HG02759 (cell line): ENCODE measurements at regions not wholly inside any gene's neighbourhood (a gene's known extent, or its start where the extent isn't known, plus 50 kb on each side); places are given as distances from the start of the nearest gene placed in this dataset.
"Not testable (repeated sequence)": the region's sequence is repeated elsewhere in the genome, so short reads cannot be mapped to it uniquely, and the experiment has no call there.

Experiments
- ATAC-seq: cut with Tn5 transposase; IDR thresholded peaks from one replicate; pipeline ENCODE4 v1.9.1; 2021; ENCODE audit warnings: mild to moderate bottlenecking, moderate library complexity; ENCODE audit not compliant: unreplicated experiment

GRCh38 chr11:24400059-24400665 is 96.7 kb upstream of the LUZP2 start:
- no peak for ATAC-seq

GRCh38 chr11:24406389-24406788 is 90.5 kb upstream of the LUZP2 start:
- no peak for ATAC-seq

DNA sequence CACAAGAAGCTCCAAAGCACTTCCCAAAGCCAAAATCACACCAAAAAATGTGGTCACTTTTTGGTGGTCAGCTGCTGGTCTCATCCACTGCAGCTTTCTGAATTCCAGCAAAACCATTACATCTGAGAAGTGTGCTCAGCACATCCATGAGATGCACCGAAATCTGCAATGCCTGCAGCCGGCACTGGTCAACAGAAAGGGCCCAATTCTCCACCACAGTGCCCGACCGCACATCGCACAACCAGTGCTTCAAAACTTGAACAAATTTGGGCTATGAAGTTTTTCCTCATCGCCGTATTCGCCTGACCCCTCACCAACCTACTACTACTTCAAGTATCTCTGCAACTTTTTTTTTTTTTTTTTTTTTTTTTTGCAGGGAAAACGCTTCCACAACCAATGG is 89.9 kb upstream of the LUZP2 start:
- no peak for ATAC-seq

DNA sequence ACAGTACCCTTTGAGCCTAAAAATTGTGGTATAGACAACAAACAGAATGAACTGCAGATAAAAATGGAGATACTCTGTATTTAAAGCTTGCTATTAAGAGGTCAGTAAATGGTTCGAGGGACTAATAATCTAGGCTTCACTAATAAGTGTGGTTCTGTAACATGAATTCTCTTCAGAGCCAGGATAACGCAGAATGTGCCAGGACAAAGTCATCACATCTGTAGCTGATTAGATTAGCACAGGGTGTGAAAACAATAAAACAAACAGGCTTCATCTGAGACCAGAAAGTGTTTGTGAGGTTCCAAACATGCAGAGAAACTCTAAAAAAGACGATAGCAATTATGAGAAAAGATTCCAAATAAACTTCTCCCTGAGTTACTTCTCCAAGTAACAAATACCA is 89.1 kb upstream of the LUZP2 start:
- no peak for ATAC-seq

- ATAC-seq: no peak
Measured at GRCh38 chr11:24408202-24408601, 88.7 kb upstream of the LUZP2 start.

DNA sequence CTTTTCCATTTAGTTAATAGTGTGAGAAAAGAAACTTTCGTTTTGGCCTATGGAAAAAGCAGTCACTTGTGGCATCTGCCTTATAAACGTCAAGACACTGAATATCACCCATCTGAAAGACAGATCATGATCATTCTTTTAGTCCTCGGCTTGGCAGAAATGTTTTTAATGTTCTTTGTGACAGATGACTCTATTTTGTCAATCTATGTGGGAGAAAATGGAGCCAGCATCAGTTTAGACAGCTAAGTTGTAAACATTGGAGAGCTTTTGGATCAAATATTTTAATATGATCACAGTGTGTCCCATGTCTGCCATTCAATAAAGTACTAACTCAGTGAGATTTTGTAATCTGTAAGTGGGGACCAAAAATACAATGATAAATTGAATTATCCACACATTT is 85.1 kb upstream of the LUZP2 start:
- no peak for ATAC-seq

DNA sequence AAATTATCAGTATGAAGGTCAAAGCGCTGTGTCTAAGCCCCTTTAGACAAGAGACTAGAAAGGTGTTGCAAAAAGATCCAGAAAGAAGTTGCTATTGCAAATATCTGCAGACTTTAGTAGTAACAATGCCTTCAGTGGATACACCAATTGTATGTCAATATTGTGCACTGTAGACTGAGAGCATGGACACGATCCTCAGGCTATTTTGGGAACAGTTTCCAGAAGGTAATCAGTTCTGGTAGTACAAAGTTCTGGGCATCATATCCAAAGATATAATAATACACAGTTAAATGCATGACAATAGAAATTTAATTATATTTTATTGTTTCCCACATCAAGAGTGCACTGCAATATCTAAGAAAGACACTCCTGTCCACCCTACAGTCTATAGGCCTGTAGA is 84.1 kb upstream of the LUZP2 start:
- ATAC-seq: no peak

DNA sequence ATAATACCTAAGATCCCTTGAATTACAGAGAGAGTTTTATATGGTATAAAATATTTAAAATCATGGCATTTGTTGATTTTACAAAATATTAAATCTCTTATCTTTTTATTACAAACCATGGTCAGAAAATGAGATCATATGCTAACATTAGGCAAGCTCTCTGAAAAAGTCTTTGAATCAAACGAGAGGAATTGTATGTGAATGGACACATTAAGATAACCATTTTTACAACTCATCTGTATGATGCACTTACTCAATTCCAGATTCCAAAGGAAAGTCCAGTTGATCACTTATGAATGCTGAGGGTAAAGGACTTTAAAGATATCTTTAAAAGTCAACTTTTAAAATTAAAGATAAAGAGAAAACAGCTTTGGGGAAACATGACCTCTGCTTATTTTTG is 83.5 kb upstream of the LUZP2 start:
- ATAC-seq: no peak

DNA sequence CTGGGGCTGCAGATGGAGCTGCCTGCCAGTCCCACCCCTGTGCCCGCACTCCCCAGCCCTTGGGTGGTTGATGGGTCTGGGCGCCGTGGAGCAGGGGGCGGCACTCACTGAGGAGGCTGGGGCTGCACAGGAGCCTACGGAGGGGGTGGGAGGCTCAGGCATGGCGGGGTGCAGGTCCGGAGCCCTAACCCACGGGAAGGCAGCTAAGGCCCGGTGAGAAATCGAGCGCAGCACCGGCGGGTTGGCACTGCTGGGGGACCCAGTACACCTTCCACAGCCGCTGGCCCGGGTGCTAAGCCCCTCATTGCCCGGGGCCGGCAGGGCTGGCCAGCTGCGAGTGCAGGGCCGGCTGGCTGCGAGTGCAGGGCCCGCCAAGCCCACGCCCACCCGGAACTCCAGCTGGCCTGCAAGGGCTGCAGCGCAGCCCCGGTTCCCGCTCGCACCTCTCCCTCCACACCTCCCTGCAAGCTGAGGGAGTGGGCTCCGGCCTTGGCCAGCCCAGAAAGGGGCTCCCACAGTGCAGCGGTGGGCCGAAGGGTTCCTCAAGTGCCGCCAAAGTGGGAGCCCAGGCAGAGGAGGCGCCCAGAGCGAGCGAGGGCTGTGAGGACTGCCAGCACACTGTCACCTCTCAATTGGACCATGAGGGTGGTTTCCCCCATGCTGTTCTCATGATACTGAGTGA is 80.8 kb upstream of the LUZP2 start:
- ATAC-seq: not testable (repeated sequence)

- ATAC-seq: no peak
Measured at GRCh38 chr11:24421766-24422165, 75.1 kb upstream of the LUZP2 start.

GRCh38 chr11:24422376-24422775 is 74.5 kb upstream of the LUZP2 start:
- no peak for ATAC-seq

- no peak for ATAC-seq
Measured at GRCh38 chr11:24437123-24437522, 59.7 kb upstream of the LUZP2 start.
